Smooth muscle cell (in vitro differentiated cells): ENCODE measurements at regions not wholly inside any gene's neighbourhood (a gene's known extent, or its start where the extent isn't known, plus 50 kb on each side); places are given as distances from the start of the nearest gene placed in this dataset.

Source experiments
- DNase-seq: peaks from one replicate; lab custom pipeline; 2025; ENCODE audit not compliant: unreplicated experiment; lab: John Stamatoyannopoulos, UW
- H2AFZ ChIP-seq: fragments of 200-600 bp; sonication (generic); 2 replicates; pipeline ENCODE4 v1.6.0; 2016; ENCODE audit warnings: antibody characterized with exemption, low read depth, mild to moderate bottlenecking
- H3F3A ChIP-seq: fragments of 200-600 bp; sonication (generic); 2 replicates; pipeline ENCODE4 v1.6.0; 2017; ENCODE audit warnings: antibody characterized with exemption, low read depth
- H3K27ac ChIP-seq: fragments of 200-600 bp; sonication (generic); 2 replicates; pipeline ENCODE4 v1.5.1; 2016; ENCODE audit warnings: low read depth, mild to moderate bottlenecking
- H3K27me3 ChIP-seq: fragments of 200-600 bp; sonication (generic); 2 replicates; pipeline ENCODE4 v1.6.1; 2016; ENCODE audit warnings: low read depth, mild to moderate bottlenecking
- H3K36me3 ChIP-seq: fragments of 200-600 bp; sonication (generic); 2 replicates; pipeline ENCODE4 v1.5.1; 2016; ENCODE audit warnings: low read depth
- H3K4me1 ChIP-seq: fragments of 200-600 bp; sonication (generic); 2 replicates; pipeline ENCODE4 v1.5.1; 2016; ENCODE audit warnings: low read depth
- H3K4me2 ChIP-seq: fragments of 200-600 bp; sonication (generic); 2 replicates; pipeline ENCODE4 v1.6.0; 2016; ENCODE audit warnings: mild to moderate bottlenecking
- H3K4me3 ChIP-seq: fragments of 200-600 bp; sonication (generic); 2 replicates; pipeline ENCODE4 v1.5.1; 2016; ENCODE audit warnings: mild to moderate bottlenecking
- H3K79me2 ChIP-seq: fragments of 200-600 bp; sonication (generic); 2 replicates; pipeline ENCODE4 v1.6.0; 2016; ENCODE audit warnings: low read depth, mild to moderate bottlenecking
- H3K9ac ChIP-seq: fragments of 200-600 bp; sonication (generic); 2 replicates; pipeline ENCODE4 v1.6.0; 2016; ENCODE audit warnings: low read depth
- H3K9me3 ChIP-seq: fragments of 200-600 bp; sonication (generic); replicated peaks from 2 replicates; pipeline ENCODE4 v1.5.1; 2016; ENCODE audit warnings: low read depth
- H4K20me1 ChIP-seq: fragments of 200-600 bp; sonication (generic); 2 replicates; pipeline ENCODE4 v1.6.0; 2016; ENCODE audit warnings: low read depth
- WGBS: methylation state at CpG from one replicate; pipeline ENCODE4 v1.1.7; 2016; ENCODE audit warnings: low lambda C conversion rate; 5-methylcytosine and 5-hydroxymethylcytosine counted together
- TF ChIP-seq, protein P1 (sequence below): fragments of 200-600 bp; sonication (generic); IDR thresholded peaks from 2 replicates; pipeline ENCODE4 v1.5.1; 2017; ENCODE audit warnings: borderline replicate concordance, mild to moderate bottlenecking, antibody characterized with exemption; ENCODE audit not compliant: insufficient read depth, poor library complexity, severe bottlenecking

DNA sequence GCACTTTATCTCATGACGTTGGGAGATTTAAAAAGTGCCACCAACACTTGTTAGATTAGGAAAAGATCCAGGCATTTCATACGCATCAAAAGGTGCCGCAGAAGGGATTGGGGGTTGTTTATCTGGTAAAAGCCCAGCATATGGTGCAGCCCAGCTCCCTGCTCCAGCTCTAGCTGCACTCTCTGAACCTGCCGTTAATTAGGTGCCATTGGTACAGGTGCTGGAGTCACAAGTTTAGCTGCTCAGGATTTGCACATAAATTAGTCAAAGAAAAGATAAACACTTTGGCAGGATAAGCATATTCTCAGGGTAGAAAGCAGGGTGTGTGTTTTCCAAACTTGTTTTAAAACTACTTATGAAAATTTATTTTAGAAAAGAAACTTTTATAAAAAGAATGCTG is 932.6 kb upstream of the TMEM132C start:
- Histone ChIP-seq H3F3A (no peaks in the 10 kb centered on the region), H3K27me3 (no peaks in the 10 kb centered on the region), H3K4me1 (no peaks in the 10 kb centered on the region), H3K79me2 (no peaks in the 10 kb centered on the region), H3K27ac (no peak overlapping the region), H3K36me3 (no peaks in the 10 kb centered on the region), H4K20me1 (no peaks in the 10 kb centered on the region), H3K4me2 (no peak overlapping the region), H2AFZ (no peak overlapping the region), H3K9me3 (no peaks in the 10 kb centered on the region), H3K9ac (no peak overlapping the region), H3K4me3 (no peak overlapping the region)
- DNase-seq = no peak
- 79% methylated on average over 4 of the region's 4 CpGs for WGBS
- TF ChIP-seq, protein P1, sequence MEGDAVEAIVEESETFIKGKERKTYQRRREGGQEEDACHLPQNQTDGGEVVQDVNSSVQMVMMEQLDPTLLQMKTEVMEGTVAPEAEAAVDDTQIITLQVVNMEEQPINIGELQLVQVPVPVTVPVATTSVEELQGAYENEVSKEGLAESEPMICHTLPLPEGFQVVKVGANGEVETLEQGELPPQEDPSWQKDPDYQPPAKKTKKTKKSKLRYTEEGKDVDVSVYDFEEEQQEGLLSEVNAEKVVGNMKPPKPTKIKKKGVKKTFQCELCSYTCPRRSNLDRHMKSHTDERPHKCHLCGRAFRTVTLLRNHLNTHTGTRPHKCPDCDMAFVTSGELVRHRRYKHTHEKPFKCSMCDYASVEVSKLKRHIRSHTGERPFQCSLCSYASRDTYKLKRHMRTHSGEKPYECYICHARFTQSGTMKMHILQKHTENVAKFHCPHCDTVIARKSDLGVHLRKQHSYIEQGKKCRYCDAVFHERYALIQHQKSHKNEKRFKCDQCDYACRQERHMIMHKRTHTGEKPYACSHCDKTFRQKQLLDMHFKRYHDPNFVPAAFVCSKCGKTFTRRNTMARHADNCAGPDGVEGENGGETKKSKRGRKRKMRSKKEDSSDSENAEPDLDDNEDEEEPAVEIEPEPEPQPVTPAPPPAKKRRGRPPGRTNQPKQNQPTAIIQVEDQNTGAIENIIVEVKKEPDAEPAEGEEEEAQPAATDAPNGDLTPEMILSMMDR = no peak

DNA sequence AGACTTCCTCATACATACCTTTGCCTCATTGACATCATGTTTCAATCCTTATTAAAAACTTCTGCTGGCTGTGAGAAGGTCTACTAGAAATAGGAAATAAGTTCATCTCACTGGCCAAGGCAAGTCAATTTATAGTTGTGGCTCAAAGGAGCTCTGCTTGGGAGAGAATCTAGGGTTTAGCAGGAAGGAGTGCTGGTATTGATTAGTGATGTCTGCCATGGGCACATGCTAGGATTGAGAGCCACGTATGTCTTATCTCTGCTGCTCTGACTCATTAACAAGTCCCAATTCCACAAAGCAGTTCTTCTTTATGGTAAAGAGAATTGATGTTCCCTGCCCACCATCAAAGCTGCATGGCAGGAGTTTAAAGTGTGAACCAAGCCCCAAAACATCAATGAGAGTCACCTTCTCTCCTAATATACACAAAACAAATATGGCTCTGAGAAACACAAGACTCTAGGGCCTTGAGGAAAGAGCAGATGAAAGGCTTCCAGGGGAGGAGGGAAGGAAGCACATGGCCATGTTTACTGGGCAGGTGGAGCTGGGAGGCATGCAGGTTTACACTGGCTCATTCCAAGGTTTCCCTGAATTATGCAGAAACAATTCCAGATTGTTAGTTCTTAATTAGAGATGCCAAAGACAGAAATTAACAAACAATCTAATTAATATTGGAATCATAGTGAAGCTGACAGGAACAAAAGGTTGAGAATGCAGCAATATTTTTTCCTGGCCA is 931.9 kb upstream of the TMEM132C start:
- H3K36me3 ChIP-seq = no peaks in the 10 kb centered on the region
- H3K9me3 ChIP-seq = no peaks in the 10 kb centered on the region
- no peaks in the 10 kb centered on the region for H3K79me2 ChIP-seq
- TF ChIP-seq, protein P1 = no peak
- H3K4me1 ChIP-seq = no peaks in the 10 kb centered on the region
- H3K4me3 ChIP-seq = no peak overlapping the region
- H3K9ac ChIP-seq = no peak overlapping the region
- H3K27me3 ChIP-seq = no peaks in the 10 kb centered on the region
- no peak overlapping the region for H3K27ac ChIP-seq
- no peak for DNase-seq
- no peaks in the 10 kb centered on the region for H3F3A ChIP-seq
- 22% methylated on average over 1 of the region's 1 CpG for WGBS
- H3K4me2 ChIP-seq = no peak overlapping the region
- H2AFZ ChIP-seq = no peak overlapping the region
- no peaks in the 10 kb centered on the region for H4K20me1 ChIP-seq

DNA sequence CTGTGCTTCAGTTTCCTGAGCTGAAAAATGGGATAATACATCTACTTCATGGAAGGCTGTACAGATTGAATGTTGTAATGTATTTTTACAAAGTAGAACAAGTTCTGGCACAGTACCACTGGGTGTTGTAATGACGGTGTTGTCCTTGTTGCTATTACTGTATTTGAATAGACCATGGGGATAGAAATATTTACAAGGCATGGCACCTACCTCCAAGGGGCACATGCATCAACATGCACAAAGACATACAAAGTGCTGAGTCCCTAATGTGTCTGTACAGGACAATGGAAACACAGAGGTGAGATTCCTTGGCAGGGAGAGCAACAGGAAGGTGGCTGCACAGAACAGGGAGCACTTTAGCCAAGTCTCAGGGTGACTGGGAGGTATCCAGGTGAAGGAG is 930.6 kb upstream of the TMEM132C start:
- no peak overlapping the region for H3K27ac ChIP-seq
- TF ChIP-seq, protein P1 = no peak

DNA sequence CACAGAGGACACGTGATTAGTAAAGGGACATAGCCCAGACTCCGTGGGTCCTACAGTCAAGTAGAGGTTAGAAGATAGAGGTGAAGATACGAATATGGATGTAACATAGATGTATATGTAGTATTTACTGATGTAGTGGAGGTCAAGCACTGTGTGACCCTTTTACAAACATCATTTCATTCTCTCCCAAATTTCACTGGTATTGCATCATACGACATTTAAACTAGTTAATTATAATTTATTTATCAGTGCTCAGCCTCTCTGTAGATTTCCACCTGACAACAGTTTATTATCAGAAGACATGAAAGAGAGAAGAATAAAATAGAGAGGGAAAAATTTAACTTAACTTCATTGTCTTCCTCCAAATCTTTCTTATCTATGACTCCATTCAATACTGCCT is 927.9 kb upstream of the TMEM132C start:
- H3K4me3 ChIP-seq = no peak overlapping the region
- H3K79me2 ChIP-seq = no peaks in the 10 kb centered on the region
- no peak overlapping the region for H3K4me2 ChIP-seq
- TF ChIP-seq, protein P1 = no peak
- no peak overlapping the region for H3K9ac ChIP-seq
- H3K27ac ChIP-seq = no peak overlapping the region
- H3K27me3 ChIP-seq = no peaks in the 10 kb centered on the region
- WGBS = 84% methylated on average over 4 of the region's 4 CpGs
- H3K36me3 ChIP-seq = no peaks in the 10 kb centered on the region
- no peak for DNase-seq
- H4K20me1 ChIP-seq = no peaks in the 10 kb centered on the region
- H3K4me1 ChIP-seq = no peaks in the 10 kb centered on the region
- H2AFZ ChIP-seq = no peak overlapping the region
- H3F3A ChIP-seq = no peaks in the 10 kb centered on the region
- H3K9me3 ChIP-seq = no peaks in the 10 kb centered on the region

More for the DNA sequence above, 930.6 kb upstream of the TMEM132C start:
- no peaks in the 10 kb centered on the region for H3K4me1 ChIP-seq
- H3K79me2 ChIP-seq = no peaks in the 10 kb centered on the region
- no peak for DNase-seq
- H3K4me3 ChIP-seq = no peak overlapping the region
- H3K9me3 ChIP-seq = no peaks in the 10 kb centered on the region
- no peak overlapping the region for H3K4me2 ChIP-seq
- no peaks in the 10 kb centered on the region for H4K20me1 ChIP-seq
- no peak overlapping the region for H2AFZ ChIP-seq
- WGBS = 91% methylated on average over 1 of the region's 1 CpG
- H3K36me3 ChIP-seq = no peaks in the 10 kb centered on the region
- H3K9ac ChIP-seq = no peak overlapping the region
- H3F3A ChIP-seq = no peaks in the 10 kb centered on the region
- no peaks in the 10 kb centered on the region for H3K27me3 ChIP-seq
